ENCODE measurements at regions not wholly inside any gene's neighbourhood (a gene's known extent, or its start where the extent isn't known, plus 50 kb on each side); places are given as distances from the start of the nearest gene placed in this dataset.

DNA sequence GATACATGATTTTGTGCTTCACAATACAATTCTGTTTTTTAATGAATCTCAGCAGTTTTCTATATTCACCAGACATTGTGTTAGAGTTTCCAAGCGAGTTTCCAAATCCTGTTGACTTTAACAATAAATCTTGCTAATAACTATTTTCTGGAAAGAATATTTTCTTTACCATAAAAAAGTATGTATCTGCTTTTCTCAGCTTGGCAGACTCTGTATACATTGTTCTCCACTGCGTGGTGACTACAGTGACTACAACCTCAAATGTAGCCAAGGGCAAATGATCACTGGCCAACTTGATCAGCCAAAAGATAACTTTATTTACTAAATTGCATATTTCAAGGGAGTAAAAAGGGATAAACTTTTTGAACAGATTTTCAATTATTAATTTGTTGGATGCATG lies 325.9 kb upstream of the ADAMTS5 start:
- TF ChIP-seq EP300 (IDR thresholded peaks at IDR 0.05) (no peak), POLR2A (IDR thresholded peaks at IDR 0.05) (no peak)
- TF ChIP-seq, protein P1, sequence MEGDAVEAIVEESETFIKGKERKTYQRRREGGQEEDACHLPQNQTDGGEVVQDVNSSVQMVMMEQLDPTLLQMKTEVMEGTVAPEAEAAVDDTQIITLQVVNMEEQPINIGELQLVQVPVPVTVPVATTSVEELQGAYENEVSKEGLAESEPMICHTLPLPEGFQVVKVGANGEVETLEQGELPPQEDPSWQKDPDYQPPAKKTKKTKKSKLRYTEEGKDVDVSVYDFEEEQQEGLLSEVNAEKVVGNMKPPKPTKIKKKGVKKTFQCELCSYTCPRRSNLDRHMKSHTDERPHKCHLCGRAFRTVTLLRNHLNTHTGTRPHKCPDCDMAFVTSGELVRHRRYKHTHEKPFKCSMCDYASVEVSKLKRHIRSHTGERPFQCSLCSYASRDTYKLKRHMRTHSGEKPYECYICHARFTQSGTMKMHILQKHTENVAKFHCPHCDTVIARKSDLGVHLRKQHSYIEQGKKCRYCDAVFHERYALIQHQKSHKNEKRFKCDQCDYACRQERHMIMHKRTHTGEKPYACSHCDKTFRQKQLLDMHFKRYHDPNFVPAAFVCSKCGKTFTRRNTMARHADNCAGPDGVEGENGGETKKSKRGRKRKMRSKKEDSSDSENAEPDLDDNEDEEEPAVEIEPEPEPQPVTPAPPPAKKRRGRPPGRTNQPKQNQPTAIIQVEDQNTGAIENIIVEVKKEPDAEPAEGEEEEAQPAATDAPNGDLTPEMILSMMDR (IDR thresholded peaks at IDR 0.05): no peak
- no peak overlapping the region for H3K4me3 ChIP-seq
- DNase-seq: no peak
- 84 to 96% (median 91%) methylated on average over 2 of the region's 2 CpGs for WGBS, 3 donors
- H3K27me3 ChIP-seq: no peaks in the 10 kb centered on the region
- H3K36me3 ChIP-seq: no peaks in the 10 kb centered on the region
- intact Hi-C loops (cut with DNase I): no loop called here
- no peaks in the 10 kb centered on the region for H3K4me1 ChIP-seq (ENCODE audit: insufficient read depth)
- no peaks in the 10 kb centered on the region for H3K9me3 ChIP-seq
- H3K27ac ChIP-seq: no peak overlapping the region

DNA sequence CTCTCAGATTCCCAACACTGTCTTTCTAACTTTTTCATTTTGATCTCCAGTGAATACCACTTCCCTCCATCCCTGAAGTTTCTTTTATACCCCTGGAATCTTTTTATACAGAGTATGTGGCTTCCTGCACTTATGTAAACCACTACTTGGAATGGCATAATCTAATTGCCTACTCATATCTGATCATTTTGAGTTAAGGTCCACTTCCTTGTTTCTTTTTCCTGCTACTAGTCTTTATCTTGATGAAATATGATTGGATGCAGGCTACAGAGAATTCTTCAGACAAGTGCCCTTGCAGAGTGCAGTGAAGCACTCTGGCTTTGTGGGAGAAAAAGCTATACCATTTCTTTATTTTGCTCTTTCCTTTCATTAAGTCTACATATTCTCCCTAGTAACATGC lies 325.3 kb upstream of the ADAMTS5 start:
- TF ChIP-seq POLR2A (IDR thresholded peaks at IDR 0.05): no peak
- no peaks in the 10 kb centered on the region for H3K36me3 ChIP-seq
- no peak for DNase-seq
- no peaks in the 10 kb centered on the region for H3K27me3 ChIP-seq
- no peak overlapping the region for H3K4me3 ChIP-seq
- no peaks in the 10 kb centered on the region for H3K4me1 ChIP-seq (ENCODE audit: insufficient read depth)
- no peaks in the 10 kb centered on the region for H3K9me3 ChIP-seq
- no peak overlapping the region for H3K27ac ChIP-seq
- intact Hi-C loops (cut with DNase I): no loop called here

DNA sequence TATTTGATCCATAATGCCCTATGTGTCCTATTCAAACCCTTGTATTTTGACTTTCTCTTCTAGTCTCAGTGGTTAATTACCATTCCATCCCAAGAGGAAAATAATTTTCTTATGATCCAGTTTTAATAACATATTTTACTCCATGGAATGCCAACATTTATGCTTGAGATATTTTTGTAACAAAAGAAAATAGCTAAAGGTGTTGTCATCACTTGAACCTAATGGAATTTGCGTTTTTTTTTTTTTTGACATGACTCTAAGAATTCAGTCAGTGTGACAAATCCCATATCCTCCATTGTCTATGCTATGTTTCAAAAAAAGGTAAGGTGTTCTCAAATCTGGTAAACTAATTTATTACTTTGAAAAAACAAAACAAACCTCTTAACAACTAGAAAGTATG lies 324.1 kb upstream of the ADAMTS5 start:
- no peak for DNase-seq
- H3K9me3 ChIP-seq: no peaks in the 10 kb centered on the region
- no peak overlapping the region for H3K4me3 ChIP-seq
- 66 to 87% (median 69%) methylated on average over 1 of the region's 1 CpG for WGBS, 3 donors
- H3K27ac ChIP-seq: no peak overlapping the region
- H3K4me1 ChIP-seq (ENCODE audit: insufficient read depth): no peaks in the 10 kb centered on the region
- intact Hi-C loops (cut with DNase I): no loop called here
- TF ChIP-seq POLR2A (IDR thresholded peaks at IDR 0.05) (no peak), EP300 (IDR thresholded peaks at IDR 0.05) (no peak)
- TF ChIP-seq, protein P1 (IDR thresholded peaks at IDR 0.05): no peak
- H3K36me3 ChIP-seq: no peaks in the 10 kb centered on the region
- no peaks in the 10 kb centered on the region for H3K27me3 ChIP-seq

DNA sequence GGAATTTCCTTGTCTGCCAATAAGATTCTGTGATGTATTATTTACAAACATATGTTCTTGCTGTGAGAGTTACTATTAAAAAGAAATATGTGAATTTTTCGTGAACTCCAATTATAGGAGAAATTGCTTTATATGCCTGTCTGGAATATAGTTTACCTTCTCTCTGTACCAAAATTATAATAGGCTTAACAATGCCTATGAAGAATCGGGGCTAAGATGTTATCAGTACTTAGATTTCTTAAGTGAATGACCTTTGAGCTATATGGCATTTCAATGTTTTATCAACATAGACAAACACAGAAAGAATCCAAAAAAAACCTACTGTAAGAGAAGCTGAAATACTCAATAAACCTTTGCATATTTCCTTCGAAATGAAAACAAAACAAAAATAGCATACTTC lies 323.1 kb upstream of the ADAMTS5 start:
- no peaks in the 10 kb centered on the region for H3K36me3 ChIP-seq
- H3K9me3 ChIP-seq: no peaks in the 10 kb centered on the region
- no peak overlapping the region for H3K27ac ChIP-seq
- DNase-seq: no peak
- intact Hi-C loops (cut with DNase I): no loop called here
- no peaks in the 10 kb centered on the region for H3K4me1 ChIP-seq (ENCODE audit: insufficient read depth)
- 16 to 32% (median 19%) methylated on average over 3 of the region's 3 CpGs for WGBS, 3 donors
- no peak overlapping the region for H3K4me3 ChIP-seq
- no peaks in the 10 kb centered on the region for H3K27me3 ChIP-seq
- TF ChIP-seq, protein P1 (IDR thresholded peaks at IDR 0.05): no peak
- TF ChIP-seq POLR2A (IDR thresholded peaks at IDR 0.05) (no peak), EP300 (IDR thresholded peaks at IDR 0.05) (no peak)

DNA sequence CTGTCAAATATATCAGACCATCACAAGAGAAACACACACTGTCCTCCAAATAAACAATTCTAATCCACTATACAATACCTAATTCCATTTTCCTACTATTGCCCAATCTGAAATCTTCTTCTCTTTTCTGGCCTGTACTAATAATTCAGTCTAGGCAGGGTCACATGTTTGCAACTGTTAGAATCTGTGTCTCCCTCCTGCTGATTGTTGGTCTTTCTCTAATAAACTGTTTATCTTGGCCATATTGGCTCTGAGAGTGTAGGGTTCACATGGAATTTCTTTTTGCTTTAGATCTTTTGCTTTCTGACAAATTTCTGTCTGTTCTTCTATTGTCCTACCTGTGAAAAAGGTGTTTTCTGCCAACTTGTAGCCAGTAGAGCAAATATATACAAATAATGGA lies 319.9 kb upstream of the ADAMTS5 start:
- H3K36me3 ChIP-seq: no peaks in the 10 kb centered on the region
- intact Hi-C loops (cut with DNase I): no loop called here
- H3K27me3 ChIP-seq: no peaks in the 10 kb centered on the region
- no peak for DNase-seq
- no peak overlapping the region for H3K27ac ChIP-seq
- no peak overlapping the region for H3K4me3 ChIP-seq
- H3K4me1 ChIP-seq (ENCODE audit: insufficient read depth): no peaks in the 10 kb centered on the region
- TF ChIP-seq EP300 (IDR thresholded peaks at IDR 0.05): no peak
- TF ChIP-seq, protein P1 (IDR thresholded peaks at IDR 0.05): no peak
- H3K9me3 ChIP-seq: no peaks in the 10 kb centered on the region
